Lower leg skin (tissue), 3 donors: ENCODE measurements at regions not wholly inside any gene's neighbourhood (a gene's known extent, or its start where the extent isn't known, plus 50 kb on each side); places are given as distances from the start of the nearest gene placed in this dataset.

ENCODE experiments used
- CTCF ChIP-seq, 3 donors: fragments of 450-650 bp; IDR thresholded peaks; one replicate each; pipeline ENCODE4 v1.5.1; 2016; ENCODE audit warnings: antibody characterized with exemption in 3 of 3, mild to moderate bottlenecking in 3 of 3, moderate library complexity in 2 of 3
- POLR2A ChIP-seq, 2 donors: fragments of 450-650 bp; IDR thresholded peaks; one replicate each; pipeline ENCODE4 v1.6.1; 2016 to 2017; ENCODE audit warnings: antibody characterized with exemption in 2 of 2, mild to moderate bottlenecking in 1 of 2, moderate library complexity in 1 of 2

- TF ChIP-seq POLR2A (IDR thresholded peaks at IDR 0.05) (no peak), CTCF (IDR thresholded peaks at IDR 0.05) (no peak)
Observed at GRCh38 chr6:133757335-133757734, 131.6 kb upstream of the TCF21 start.
